Pancreas (tissue), 10 donors: ENCODE measurements at regions not wholly inside any gene's neighbourhood (a gene's known extent, or its start where the extent isn't known, plus 50 kb on each side); places are given as distances from the start of the nearest gene placed in this dataset.
A peak's percentile ranks its signal among the peaks of the same experiment; 100 is the strongest.

ENCODE experiments used
- ATAC-seq, 4 donors: fragments of 200-7000 bp; cut with Tn5 transposase; one replicate each; pipeline versions ENCODE4 v1.8.0 to v1.9.1; 2020; ENCODE audit warnings: mild to moderate bottlenecking in 4 of 4, moderate library complexity in 4 of 4
- DNase-seq, 6 donors: peaks; one replicate each; pipeline ENCODE4 v3.0.0-alpha.2; 2020
- FAIRE-seq: peaks from 2 replicates; lab custom pipeline; 2012; peaks lifted over from hg19 to GRCh38; lab: Jason Lieb, UNC
- H3K27ac ChIP-seq, 4 donors: fragments of 200-600 bp; sonication (generic); 1 replicate in 3 of 4; 2 replicates in 1 of 4; pipeline versions ENCODE4 v1.5.0 to v1.8.0; 2020
- H3K27me3 ChIP-seq, 4 donors: fragments of 200-600 bp; one replicate each; pipeline ENCODE4 v1.8.0; 2021
- H3K36me3 ChIP-seq, 3 donors: fragments of 200-600 bp; sonication (generic) in 1 of 3; one replicate each; pipeline versions ENCODE4 v1.5.0 to v1.8.0; 2020 to 2021
- H3K4me1 ChIP-seq, 3 donors: fragments of 200-600 bp; one replicate each; pipeline ENCODE4 v1.8.0; 2021
- H3K4me3 ChIP-seq, 4 donors: fragments of 200-600 bp; sonication (generic) in 2 of 4; one replicate each; pipeline versions ENCODE4 v1.5.0 to v1.8.0; 2020 to 2021
- H3K9me3 ChIP-seq, 4 donors: fragments of 200-600 bp; one replicate each; pipeline ENCODE4 v1.8.0; 2021
- WGBS, 2 donors: extraction: QIAGEN DNeasy Blood & Tissue Kit; methylation state at CpG; one replicate each; pipeline ENCODE4 v1.1.7; 2013; 5-methylcytosine and 5-hydroxymethylcytosine counted together
- intact Hi-C, 3 donors: fragments of 100-400 bp; cut with DNase I; formaldehyde crosslinking; loops; one replicate each; pipeline versions ENCODE4 v1.11.1 to v1.14.2; 2022
- TF ChIP-seq, protein P1 (sequence below), 4 donors: fragments of 200-600 bp; sonication (generic) in 3 of 4; IDR thresholded peaks; one replicate each; pipeline versions ENCODE4 v1.5.0 to v1.8.0; 2021; ENCODE audit warnings: antibody characterized with exemption in 4 of 4
- donor health status: healthy with polysubstance abuse.
- donor health status: DM: no; HTN: no; CAD: no; lungs with moderate emphysema.
- donor health status: DM: no; HTN: no; CAD: no.
- donor health status: control.
- donor health status: control.
- donor health status: Bipolar disorder and iron deficiency.
- donor health status: DM: yes; HTN: yes; CAD: no.
- donor health status: DM: no; HTN: no; CAD: no.
- donor health status: DM: no; HTN: no; CAD: no.
- donor health status: DM: yes; HTN: yes; CAD: no.

DNA sequence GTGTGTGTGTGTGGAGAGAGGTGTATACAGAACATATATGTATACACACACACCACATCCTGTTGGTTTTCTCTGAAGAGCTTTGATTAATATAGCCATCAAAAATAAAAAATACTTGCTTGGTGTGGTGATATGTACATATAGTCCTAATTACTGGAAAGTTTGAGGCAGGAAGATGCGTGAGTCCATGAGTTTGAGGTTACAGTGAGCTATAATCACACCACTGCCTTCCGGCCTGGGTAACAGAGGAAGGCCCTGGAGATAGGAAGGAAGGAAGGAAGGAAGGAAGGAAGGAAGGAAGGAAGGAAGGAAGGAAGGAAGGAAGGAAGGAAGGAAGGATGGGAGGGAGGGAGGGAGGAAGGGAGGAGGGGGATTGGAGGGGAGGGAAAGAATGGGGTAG, 360.4 kb upstream of the CPEB2 start:
- WGBS, 2 donors: 85 to 89% methylated on average over 2 of the region's 2 CpGs
- H3K27ac ChIP-seq: no peak overlapping the region
- no peaks in the 10 kb centered on the region for H3K27me3 ChIP-seq
- FAIRE-seq (no peak), ATAC-seq (no peak), DNase-seq (no peak)
- no peaks in the 10 kb centered on the region for H3K36me3 ChIP-seq
- TF ChIP-seq, protein P1, sequence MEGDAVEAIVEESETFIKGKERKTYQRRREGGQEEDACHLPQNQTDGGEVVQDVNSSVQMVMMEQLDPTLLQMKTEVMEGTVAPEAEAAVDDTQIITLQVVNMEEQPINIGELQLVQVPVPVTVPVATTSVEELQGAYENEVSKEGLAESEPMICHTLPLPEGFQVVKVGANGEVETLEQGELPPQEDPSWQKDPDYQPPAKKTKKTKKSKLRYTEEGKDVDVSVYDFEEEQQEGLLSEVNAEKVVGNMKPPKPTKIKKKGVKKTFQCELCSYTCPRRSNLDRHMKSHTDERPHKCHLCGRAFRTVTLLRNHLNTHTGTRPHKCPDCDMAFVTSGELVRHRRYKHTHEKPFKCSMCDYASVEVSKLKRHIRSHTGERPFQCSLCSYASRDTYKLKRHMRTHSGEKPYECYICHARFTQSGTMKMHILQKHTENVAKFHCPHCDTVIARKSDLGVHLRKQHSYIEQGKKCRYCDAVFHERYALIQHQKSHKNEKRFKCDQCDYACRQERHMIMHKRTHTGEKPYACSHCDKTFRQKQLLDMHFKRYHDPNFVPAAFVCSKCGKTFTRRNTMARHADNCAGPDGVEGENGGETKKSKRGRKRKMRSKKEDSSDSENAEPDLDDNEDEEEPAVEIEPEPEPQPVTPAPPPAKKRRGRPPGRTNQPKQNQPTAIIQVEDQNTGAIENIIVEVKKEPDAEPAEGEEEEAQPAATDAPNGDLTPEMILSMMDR (IDR thresholded peaks at IDR 0.05): no peak
- intact Hi-C loops: no loop called here
- no peak overlapping the region for H3K4me3 ChIP-seq
- no peaks in the 10 kb centered on the region for H3K9me3 ChIP-seq
- peaks cover 0 to 5% (median 0%) of the 10 kb centered on the region in 3 donors for H3K4me1 ChIP-seq

DNA sequence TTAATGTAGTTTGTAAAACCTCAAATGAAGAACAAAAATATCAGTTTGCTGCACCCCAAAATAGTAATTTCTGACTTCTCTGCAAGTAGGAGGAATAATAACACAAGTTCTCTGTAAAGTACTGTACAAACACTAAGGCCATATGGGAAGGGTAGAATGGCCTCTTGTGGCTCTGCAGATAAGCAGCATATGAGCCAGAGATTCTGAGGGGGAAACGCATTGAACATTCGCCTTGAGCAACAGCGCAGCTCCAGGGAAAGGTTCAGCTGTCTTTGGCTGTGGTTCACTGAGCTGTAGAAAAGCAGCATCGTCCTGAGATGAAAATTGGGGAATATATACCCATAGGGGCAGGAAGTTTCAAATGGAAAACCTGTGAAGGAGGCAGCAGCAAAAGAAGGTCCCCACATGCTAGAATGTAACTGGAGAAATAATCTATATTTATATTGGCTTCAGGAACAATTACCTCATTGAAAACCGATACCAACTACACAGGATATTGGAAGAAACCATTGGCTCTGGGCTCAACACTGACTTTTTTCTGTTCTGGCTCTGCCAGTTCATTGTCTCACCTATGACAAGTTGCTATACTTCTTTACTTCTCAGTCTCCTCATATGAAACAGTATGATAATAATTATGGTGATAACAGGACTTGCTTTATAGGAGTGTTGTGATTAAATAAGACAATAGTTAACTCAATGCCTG, 357.6 kb upstream of the CPEB2 start:
- peaks cover 0 to 5% (median 0%) of the 10 kb centered on the region in 3 donors for H3K4me1 ChIP-seq
- peak overlapping the region in 1 of 4 donors; percentile 30 for H3K27ac ChIP-seq
- no peaks in the 10 kb centered on the region for H3K27me3 ChIP-seq
- H3K9me3 ChIP-seq: no peaks in the 10 kb centered on the region
- 34 to 40% methylated on average over 5 of the region's 5 CpGs for WGBS, 2 donors
- intact Hi-C loops: no loop called here
- TF ChIP-seq, protein P1 (IDR thresholded peaks at IDR 0.05): no peak
- H3K36me3 ChIP-seq: no peaks in the 10 kb centered on the region
- H3K4me3 ChIP-seq: no peak overlapping the region
- peak; percentile 77 to 94 (median 88) for ATAC-seq
- DNase-seq: peak in 1 of 6 donors; percentile 18
- FAIRE-seq: no peak

DNA sequence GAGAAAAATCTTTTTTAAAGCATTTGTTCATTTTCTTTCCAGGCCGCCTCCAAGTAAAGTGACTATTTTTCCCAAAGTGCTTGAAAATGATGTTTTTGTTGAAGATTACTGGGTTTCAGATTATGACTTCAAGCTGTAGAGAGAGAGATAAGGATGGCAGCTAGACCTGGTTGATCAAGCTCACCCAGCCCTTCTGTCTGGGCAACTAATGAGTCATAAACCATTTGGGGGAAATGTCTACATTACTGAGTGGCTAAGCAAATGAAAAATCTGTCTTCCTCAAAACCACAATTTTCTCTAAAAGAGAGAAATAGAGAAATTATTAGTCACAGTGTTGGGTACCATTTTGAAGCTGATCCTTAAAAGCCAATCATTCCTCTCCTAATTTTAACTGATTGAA, 355.4 kb upstream of the CPEB2 start:
- no peak for FAIRE-seq
- peaks cover 0 to 5% (median 0%) of the 10 kb centered on the region in 3 donors for H3K4me1 ChIP-seq
- H3K9me3 ChIP-seq: no peaks in the 10 kb centered on the region
- ATAC-seq: no peak
- DNase-seq: no peak
- H3K4me3 ChIP-seq: no peak overlapping the region
- no peaks in the 10 kb centered on the region for H3K36me3 ChIP-seq
- TF ChIP-seq, protein P1 (IDR thresholded peaks at IDR 0.05): no peak
- H3K27ac ChIP-seq: no peak overlapping the region
- intact Hi-C loops: no loop called here
- WGBS, 2 donors: 95 to 99% methylated on average over 1 of the region's 1 CpG
- H3K27me3 ChIP-seq: no peaks in the 10 kb centered on the region

DNA sequence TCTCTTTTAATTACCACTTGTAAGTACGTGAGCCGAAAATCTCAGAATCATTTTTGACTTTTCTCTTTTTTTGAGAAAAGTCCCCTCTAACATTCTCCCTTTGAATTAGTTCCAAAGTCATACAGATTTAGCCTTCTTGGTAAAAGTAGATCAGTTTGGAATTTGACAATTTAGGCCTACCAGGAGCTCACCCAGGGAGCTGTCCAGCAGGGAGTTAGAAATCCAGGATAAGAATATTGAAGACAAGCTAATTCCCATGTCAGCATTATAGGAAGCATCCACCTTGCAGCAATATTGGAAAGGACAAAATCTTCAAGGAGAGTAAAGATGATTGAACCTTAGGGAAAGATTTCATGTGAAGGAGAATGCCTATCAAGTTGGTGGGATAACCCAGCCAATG, 352.2 kb upstream of the CPEB2 start:
- intact Hi-C loops: no loop called here
- Histone ChIP-seq H3K36me3 (no peaks in the 10 kb centered on the region), H3K27me3 (no peaks in the 10 kb centered on the region), H3K4me3 (no peak overlapping the region), H3K9me3 (no peaks in the 10 kb centered on the region), H3K4me1 (peaks cover 0 to 4% (median 0%) of the 10 kb centered on the region in 3 donors), H3K27ac (no peak overlapping the region)
- WGBS, 2 donors: 92 to 96% methylated on average over 2 of the region's 2 CpGs
- TF ChIP-seq, protein P1 (IDR thresholded peaks at IDR 0.05): no peak
- ATAC-seq: no peak
- no peak for FAIRE-seq
- no peak for DNase-seq

DNA sequence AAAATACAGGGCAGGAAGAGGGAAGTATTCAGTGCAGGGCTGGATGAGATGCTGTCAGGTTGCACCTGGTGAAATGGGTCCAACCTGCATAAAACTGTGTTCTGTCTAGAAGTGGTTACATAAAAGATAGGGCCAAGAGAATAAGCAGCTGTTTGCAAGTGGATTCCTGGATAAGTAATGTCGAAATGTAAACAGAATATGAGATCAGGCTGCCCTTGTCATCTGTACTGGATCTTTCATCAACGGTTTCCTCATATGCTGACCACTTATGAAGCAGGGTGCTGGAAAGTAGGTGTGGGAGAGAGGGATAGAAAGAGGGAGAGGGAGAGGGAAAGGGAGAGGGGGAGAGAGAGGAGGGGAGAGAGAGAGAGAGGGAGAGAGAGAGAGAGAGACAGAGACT, 349.8 kb upstream of the CPEB2 start:
- peak in 1 of 4 donors; percentile 47 for ATAC-seq
- H3K27ac ChIP-seq: no peak overlapping the region
- no peaks in the 10 kb centered on the region for H3K9me3 ChIP-seq
- intact Hi-C loops: no loop called here
- H3K4me3 ChIP-seq: no peak overlapping the region
- no peak for DNase-seq
- H3K4me1 ChIP-seq: no peaks in the 10 kb centered on the region
- no peak for FAIRE-seq
- TF ChIP-seq, protein P1 (IDR thresholded peaks at IDR 0.05): no peak
- 33 to 36% methylated on average over 2 of the region's 2 CpGs for WGBS, 2 donors
- no peaks in the 10 kb centered on the region for H3K27me3 ChIP-seq
- H3K36me3 ChIP-seq: no peaks in the 10 kb centered on the region
